Ureter (tissue), 1 donor: ENCODE measurements at regions not wholly inside any gene's neighbourhood (a gene's known extent, or its start where the extent isn't known, plus 50 kb on each side); places are given as distances from the start of the nearest gene placed in this dataset.

Experiments
- DNase-seq: peaks from one replicate; pipeline ENCODE4 v3.0.0-alpha.2; 2020; ENCODE audit warnings: low spot score
- donor health status: DM: yes; HTN: yes; CAD: no.

DNA sequence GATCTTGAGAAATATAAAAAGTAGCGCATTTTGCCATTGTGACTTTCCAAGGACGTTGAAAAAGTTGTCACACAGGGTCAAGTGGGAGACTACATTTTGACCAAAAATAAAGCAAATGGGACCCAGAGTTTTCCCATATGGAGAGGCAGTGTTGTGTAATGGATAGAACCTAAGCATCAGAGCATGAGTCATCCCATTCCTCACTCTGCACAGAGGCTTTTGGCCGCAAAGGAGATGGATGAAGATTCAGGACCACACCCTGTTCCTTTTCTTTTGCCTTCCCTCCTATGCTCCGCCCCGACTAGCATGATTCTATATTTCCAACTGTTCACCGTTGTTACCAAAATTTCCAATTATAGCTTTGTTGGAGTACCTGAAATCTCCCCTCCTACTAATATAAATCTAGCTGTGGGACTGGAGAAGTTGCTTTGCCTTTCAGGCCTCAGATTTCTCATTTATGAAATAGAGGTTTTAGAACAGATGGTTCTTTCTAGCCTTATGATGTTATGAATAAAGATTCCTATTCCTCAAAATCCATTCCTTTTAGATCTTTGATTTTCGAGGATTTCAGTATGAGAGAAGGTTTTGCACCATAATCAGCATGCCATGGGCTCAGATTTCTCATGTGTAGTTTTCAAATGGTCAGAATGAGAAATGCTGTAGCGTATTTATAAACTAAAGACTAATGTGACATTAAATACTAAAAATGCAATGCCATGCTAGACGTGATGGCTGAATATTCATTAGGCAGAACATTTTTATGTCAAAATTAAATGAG lies 921.9 kb upstream of the TENM4 start:
- no peak for DNase-seq

GRCh38 chr11:80355251-80355650 lies 914.4 kb upstream of the TENM4 start:
- DNase-seq: no peak

DNA sequence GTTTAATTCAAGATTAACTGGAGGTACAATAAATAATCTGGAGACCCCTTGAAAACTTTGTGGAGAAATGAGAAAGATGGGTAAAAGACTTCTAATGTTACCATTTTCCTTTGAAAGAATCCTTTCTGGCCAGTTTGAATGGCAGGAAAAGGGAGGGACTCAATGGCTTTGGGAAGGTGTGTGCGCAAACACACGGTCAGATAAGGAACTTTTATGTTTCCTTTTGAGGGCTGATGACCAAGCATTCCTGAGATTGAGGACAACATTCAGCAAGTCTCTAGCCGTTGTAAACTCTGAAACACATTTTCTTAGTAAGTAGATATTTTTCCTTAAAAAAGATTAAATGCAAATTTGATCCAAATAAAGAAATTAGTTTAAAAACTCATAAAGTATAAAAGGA lies 909.7 kb upstream of the TENM4 start:
- no peak for DNase-seq

GRCh38 chr11:80349997-80350396 lies 909.2 kb upstream of the TENM4 start:
- DNase-seq: no peak

- DNase-seq: no peak
These were observed 905.7 kb upstream of the TENM4 start for GRCh38 chr11:80346353-80347059.

GRCh38 chr11:80343436-80343835 lies 902.6 kb upstream of the TENM4 start:
- no peak for DNase-seq

- no peak for DNase-seq
These were observed 897.4 kb upstream of the TENM4 start for GRCh38 chr11:80338231-80338630.

GRCh38 chr11:80331694-80332093 lies 890.9 kb upstream of the TENM4 start:
- DNase-seq: no peak

DNA sequence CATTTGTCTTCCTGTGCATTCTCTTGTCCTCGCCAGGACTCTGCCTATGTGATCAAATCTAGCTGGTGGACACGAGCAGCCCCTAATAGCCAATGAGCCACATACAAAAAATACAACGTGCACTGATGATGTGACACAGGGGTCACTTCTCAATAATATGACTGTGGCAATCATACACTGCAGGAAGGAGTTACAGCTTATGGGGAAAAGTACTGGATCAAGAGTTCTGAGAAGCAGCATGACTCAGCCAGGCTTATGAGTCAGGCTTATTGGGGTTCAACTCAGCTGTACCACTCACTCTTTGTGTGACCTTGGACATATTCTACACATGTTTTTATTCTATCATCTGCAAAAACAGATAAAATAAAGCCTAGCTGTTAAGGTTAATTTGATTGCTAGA lies 889.4 kb upstream of the TENM4 start:
- DNase-seq: no peak

DNA sequence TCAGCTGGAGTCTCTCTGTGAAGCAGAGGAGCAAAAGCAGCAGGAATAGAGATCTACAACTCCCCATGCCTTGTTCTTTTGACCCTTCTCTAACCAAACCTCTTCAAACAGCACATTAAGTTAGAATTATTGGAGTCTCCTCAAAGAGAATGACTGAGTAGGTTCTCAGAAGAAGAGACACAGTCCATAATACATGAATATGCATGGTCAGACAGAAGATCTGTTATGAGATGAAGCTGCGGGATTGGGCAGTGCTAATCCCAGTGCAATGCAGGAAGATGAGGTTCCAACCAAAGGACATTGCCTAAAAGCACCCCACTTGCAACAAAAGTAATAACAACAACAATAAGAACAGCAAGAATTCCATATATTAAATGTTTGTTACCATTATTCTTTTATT lies 887.9 kb upstream of the TENM4 start:
- DNase-seq: no peak

GRCh38 chr11:80327956-80328614 lies 887.3 kb upstream of the TENM4 start:
- no peak for DNase-seq

DNA sequence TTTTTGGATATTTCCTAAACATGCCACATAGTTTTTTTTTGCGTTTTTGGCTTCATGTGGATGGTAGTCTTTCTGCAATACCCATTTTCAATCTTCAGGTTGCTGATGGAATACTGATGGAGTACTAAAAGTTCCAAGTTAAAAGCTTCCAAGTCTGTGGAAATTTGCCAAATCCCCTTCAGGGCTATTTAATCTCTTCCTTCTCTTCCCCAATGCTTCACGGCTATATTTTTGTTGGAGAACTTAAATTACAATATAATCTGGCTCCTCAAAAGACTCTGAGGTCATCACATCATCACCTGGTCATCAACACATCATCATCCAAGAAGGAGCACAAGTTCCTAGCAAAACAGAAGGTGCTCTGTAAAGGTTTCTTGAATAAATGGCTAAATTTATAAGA lies 881.0 kb upstream of the TENM4 start:
- no peak for DNase-seq

GRCh38 chr11:80320765-80321164 lies 879.9 kb upstream of the TENM4 start:
- DNase-seq: no peak

DNA sequence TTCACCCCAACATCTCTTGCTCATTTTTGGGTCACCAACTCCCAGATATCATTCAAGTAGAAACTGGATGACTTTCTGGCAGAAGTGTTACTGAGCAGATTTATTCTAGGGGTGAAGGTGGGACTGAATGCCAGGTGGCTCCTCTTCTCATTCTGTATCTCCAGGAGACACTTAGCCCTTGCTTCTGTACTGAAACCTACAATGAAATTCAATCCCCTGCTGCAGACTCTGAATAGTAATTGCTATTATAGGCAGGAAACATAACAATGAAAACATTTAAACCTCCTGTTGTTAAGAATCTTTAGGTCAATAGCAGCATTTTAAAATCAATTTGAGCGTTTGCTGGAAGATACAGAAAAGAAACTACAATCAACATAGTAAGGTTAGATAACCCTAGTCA lies 879.4 kb upstream of the TENM4 start:
- DNase-seq: no peak

- DNase-seq: no peak
These were observed 876.8 kb upstream of the TENM4 start for GRCh38 chr11:80317612-80318011.

- no peak for DNase-seq
These were observed 874.4 kb upstream of the TENM4 start for GRCh38 chr11:80315200-80315599.

GRCh38 chr11:80309301-80309700 lies 868.5 kb upstream of the TENM4 start:
- DNase-seq: no peak

- no peak for DNase-seq
These were observed 866.8 kb upstream of the TENM4 start for GRCh38 chr11:80307676-80308075.

GRCh38 chr11:80297858-80298632 lies 857.2 kb upstream of the TENM4 start:
- no peak for DNase-seq

DNA sequence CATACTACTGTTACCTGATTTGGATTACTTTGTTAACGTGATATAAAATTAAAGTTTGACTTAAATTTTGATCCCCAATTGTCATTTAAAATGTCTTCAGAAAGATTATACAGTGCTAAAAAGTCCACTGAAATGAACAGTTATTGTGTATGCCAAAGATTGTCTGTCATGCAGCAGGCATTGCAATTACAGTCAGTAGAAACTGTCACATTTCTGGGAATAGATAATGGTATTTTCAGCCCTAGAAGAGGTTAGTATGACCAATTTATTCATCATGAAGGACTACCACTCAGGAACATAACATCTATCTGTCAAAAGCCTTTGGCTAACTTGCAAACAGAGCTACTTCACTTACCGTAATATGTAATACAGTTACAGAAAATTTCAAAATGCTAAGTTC lies 852.5 kb upstream of the TENM4 start:
- no peak for DNase-seq

DNA sequence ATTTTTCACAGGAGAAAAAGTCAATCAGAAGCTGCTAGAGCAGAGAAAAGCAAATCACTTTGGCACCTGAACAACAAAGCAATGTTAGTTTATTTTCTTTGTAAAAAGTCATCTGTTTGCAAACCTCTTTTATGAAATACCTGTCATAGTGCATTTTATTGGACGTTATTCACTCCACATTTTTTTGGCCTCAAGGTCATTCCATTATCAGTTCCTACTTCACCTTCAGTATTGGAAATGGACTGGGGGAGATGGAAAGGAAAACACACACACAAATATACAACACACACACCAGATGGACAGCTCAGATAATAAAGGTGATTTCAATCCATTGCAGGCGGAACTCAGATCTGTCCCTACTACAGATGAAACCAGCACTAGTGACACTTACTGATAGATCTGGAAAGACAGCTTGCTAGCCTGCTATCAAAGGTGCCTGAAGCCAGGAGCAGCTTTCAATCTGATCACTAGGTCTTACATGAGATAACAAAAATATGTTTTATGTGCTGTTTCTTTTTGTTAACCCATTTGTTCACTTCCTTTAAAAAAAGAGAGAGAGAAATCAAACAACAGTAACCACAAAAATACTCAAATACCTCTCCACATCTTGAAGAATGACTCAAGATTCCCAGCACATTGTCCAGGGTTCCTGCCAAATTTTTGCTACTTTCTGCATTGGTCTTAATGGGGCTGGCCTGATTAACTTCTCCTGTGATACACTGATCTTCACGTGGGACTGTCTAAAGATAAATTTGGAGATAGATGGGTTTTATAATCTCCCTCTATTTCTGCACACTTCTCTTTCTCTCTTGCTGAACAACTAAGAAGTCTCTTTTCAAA lies 844.3 kb upstream of the TENM4 start:
- no peak for DNase-seq
